GM23338 (cell line): ENCODE measurements at regions not wholly inside any gene's neighbourhood (a gene's known extent, or its start where the extent isn't known, plus 50 kb on each side); places are given as distances from the start of the nearest gene placed in this dataset.

ENCODE experiments used
- EZH2 ChIP-seq: fragments of 200-600 bp; sonication (generic); IDR thresholded peaks from one replicate; pipeline ENCODE4 v1.8.0; 2017; ENCODE audit warnings: antibody characterized with exemption, mild to moderate bottlenecking, low read depth; ENCODE audit not compliant: unreplicated experiment
- TF ChIP-seq, protein P1 (sequence below): IDR thresholded peaks from one replicate; pipeline ENCODE4 v1.6.1; 2018; ENCODE audit warnings: antibody characterized with exemption; ENCODE audit not compliant: unreplicated experiment
- TF ChIP-seq, protein P2 (sequence below), 2 experiments: fragments of 200-600 bp in 1 of 2; sonication (generic) in 1 of 2; conservative IDR thresholded peaks; 2 replicates each; pipeline versions ENCODE4 v1.5.1 to v1.6.1; 2016 to 2017; ENCODE audit warnings: antibody characterized with exemption in 2 of 2, low read depth in 2 of 2, mild to moderate bottlenecking in 2 of 2, moderate library complexity in 1 of 2

DNA sequence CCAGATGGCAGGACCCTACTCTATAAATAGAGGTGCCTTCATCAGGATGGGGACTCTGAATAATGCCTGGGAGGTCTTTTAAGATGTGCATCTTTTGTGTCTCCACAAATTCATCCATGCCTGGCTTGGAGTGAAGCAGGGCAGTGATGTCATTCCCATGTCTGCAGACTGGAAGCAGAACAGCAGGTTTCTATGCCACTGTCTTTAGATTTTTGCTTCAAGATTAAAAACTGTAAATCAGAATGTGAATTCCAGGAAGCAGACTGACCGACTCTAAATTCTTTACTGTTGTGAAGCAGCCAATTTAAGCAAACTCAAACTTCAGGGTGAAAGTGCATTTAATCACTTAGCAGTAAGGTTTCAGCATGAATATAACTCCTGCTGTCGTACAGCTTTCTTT, 159.3 kb downstream of the SCG2 start:
- TF ChIP-seq EZH2, result no peak
- TF ChIP-seq, protein P1, sequence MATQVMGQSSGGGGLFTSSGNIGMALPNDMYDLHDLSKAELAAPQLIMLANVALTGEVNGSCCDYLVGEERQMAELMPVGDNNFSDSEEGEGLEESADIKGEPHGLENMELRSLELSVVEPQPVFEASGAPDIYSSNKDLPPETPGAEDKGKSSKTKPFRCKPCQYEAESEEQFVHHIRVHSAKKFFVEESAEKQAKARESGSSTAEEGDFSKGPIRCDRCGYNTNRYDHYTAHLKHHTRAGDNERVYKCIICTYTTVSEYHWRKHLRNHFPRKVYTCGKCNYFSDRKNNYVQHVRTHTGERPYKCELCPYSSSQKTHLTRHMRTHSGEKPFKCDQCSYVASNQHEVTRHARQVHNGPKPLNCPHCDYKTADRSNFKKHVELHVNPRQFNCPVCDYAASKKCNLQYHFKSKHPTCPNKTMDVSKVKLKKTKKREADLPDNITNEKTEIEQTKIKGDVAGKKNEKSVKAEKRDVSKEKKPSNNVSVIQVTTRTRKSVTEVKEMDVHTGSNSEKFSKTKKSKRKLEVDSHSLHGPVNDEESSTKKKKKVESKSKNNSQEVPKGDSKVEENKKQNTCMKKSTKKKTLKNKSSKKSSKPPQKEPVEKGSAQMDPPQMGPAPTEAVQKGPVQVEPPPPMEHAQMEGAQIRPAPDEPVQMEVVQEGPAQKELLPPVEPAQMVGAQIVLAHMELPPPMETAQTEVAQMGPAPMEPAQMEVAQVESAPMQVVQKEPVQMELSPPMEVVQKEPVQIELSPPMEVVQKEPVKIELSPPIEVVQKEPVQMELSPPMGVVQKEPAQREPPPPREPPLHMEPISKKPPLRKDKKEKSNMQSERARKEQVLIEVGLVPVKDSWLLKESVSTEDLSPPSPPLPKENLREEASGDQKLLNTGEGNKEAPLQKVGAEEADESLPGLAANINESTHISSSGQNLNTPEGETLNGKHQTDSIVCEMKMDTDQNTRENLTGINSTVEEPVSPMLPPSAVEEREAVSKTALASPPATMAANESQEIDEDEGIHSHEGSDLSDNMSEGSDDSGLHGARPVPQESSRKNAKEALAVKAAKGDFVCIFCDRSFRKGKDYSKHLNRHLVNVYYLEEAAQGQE, result no peak
- TF ChIP-seq, protein P2, sequence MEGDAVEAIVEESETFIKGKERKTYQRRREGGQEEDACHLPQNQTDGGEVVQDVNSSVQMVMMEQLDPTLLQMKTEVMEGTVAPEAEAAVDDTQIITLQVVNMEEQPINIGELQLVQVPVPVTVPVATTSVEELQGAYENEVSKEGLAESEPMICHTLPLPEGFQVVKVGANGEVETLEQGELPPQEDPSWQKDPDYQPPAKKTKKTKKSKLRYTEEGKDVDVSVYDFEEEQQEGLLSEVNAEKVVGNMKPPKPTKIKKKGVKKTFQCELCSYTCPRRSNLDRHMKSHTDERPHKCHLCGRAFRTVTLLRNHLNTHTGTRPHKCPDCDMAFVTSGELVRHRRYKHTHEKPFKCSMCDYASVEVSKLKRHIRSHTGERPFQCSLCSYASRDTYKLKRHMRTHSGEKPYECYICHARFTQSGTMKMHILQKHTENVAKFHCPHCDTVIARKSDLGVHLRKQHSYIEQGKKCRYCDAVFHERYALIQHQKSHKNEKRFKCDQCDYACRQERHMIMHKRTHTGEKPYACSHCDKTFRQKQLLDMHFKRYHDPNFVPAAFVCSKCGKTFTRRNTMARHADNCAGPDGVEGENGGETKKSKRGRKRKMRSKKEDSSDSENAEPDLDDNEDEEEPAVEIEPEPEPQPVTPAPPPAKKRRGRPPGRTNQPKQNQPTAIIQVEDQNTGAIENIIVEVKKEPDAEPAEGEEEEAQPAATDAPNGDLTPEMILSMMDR (conservative IDR thresholded peaks at IDR 0.05; ENCODE audit: low read depth in 2 of 2), result no peak
